ENCODE measurements at regions not wholly inside any gene's neighbourhood (a gene's known extent, or its start where the extent isn't known, plus 50 kb on each side); places are given as distances from the start of the nearest gene placed in this dataset.

DNA sequence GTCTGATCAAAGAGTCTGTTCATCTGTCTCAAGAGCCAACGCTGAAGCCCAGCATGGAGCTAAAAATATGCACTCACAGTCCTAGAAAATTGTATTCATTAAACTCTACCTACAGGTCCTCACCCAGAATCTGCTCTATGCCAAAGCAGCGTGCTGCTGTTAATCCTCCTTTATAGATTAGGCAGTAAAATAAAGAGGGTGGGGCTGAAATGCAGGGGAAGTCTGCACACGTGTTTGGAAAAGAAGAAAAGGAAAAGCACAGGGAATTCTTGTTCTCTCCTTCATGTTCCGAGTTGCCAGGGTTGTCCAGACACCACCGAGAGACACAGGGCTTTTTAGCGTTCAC lies 121.4 kb upstream of the TMEM161B start:
- H3K9me3 ChIP-seq (ENCODE audit: insufficient read depth, low read length, severe bottlenecking), result no peaks in the 10 kb centered on the region
- no peaks in the 10 kb centered on the region for H3K4me1 ChIP-seq (ENCODE audit: insufficient read depth, low read length)
- H4K20me1 ChIP-seq (ENCODE audit: insufficient read depth, low read length), result no peaks in the 10 kb centered on the region
- H3K9ac ChIP-seq (ENCODE audit: low read depth, low read length), result no peak overlapping the region
- H3K27me3 ChIP-seq (ENCODE audit: insufficient read depth, low read length, poor library complexity), result no peaks in the 10 kb centered on the region
- DNase-seq (no peak), ATAC-seq (ENCODE audit: insufficient read depth, low read depth) (no peak)
- no peak overlapping the region for H3K4me2 ChIP-seq (ENCODE audit: insufficient read depth, low read length)
- H3K4me3 ChIP-seq (ENCODE audit: low read depth in 1 of 2, low read length in 2 of 2), result no peak overlapping the region
- H3K36me3 ChIP-seq (ENCODE audit: insufficient read depth, low read length), result no peaks in the 10 kb centered on the region
- H2AFZ ChIP-seq (ENCODE audit: low read depth, low read length), result no peak overlapping the region
- H3K79me2 ChIP-seq (ENCODE audit: insufficient read depth, low read length), result no peaks in the 10 kb centered on the region
- no peak overlapping the region for H3K27ac ChIP-seq (ENCODE audit: low read length)
- TF ChIP-seq CTCF (IDR thresholded peaks at IDR 0.05; ENCODE audit: borderline replicate concordance, extremely low read depth, low read length, poor library complexity, severe bottlenecking) (no peak), EZH2 (IDR thresholded peaks at IDR 0.05; ENCODE audit: borderline replicate concordance, low read depth, low read length, severe bottlenecking) (no peak)

DNA sequence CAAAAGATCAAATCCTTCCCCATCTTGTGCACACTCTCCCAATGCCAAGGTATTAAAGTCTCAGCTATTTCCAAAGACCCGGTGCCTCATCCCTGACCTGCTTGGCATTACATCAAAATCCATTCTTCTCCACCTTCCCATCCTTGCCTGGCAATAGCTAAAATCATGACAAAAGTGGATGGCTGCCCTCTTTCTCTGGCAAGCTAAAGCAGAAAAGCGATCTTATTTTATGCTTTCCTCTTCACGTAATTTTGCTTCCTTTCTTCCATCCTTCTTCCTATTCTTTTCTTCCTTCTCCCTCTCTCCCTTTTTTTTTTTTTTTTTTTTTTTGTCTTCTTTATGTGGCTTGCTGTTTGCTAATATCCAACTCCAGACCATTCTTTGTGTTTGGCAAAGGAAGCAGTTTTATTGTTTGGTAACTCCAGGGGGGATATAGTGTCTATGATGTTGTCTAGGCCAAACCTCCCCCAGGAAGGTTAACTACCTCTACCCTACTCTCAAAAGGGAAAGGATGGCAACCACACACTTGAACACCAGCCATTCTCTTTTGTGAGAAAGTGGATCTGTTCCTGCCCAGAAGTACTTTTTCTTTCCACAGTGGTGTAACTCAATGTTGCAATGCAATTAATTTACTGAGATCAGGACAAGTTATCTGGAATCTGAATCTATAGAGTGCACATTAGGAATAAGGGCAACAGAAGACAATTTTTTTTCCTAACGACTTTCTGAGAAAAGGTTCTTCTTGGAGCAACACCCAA lies 120.9 kb upstream of the TMEM161B start:
- no peak for DNase-seq
- Histone ChIP-seq H3K36me3 (ENCODE audit: insufficient read depth, low read length) (no peaks in the 10 kb centered on the region), H3K9me3 (ENCODE audit: insufficient read depth, low read length, severe bottlenecking) (no peaks in the 10 kb centered on the region), H4K20me1 (ENCODE audit: insufficient read depth, low read length) (no peaks in the 10 kb centered on the region), H3K4me2 (ENCODE audit: insufficient read depth, low read length) (no peak overlapping the region), H3K9ac (ENCODE audit: low read depth, low read length) (no peak overlapping the region), H3K27ac (ENCODE audit: low read length) (no peak overlapping the region), H3K79me2 (ENCODE audit: insufficient read depth, low read length) (no peaks in the 10 kb centered on the region), H3K4me3 (ENCODE audit: low read depth in 1 of 2, low read length in 2 of 2) (no peak overlapping the region), H3K27me3 (ENCODE audit: insufficient read depth, low read length, poor library complexity) (no peaks in the 10 kb centered on the region), H3K4me1 (ENCODE audit: insufficient read depth, low read length) (no peaks in the 10 kb centered on the region), H2AFZ (ENCODE audit: low read depth, low read length) (no peak overlapping the region)
- no peak for ATAC-seq (ENCODE audit: insufficient read depth, low read depth)
- no peak for TF ChIP-seq CTCF (IDR thresholded peaks at IDR 0.05; ENCODE audit: borderline replicate concordance, extremely low read depth, low read length, poor library complexity, severe bottlenecking)
- no peak for TF ChIP-seq EZH2 (IDR thresholded peaks at IDR 0.05; ENCODE audit: borderline replicate concordance, low read depth, low read length, severe bottlenecking)

DNA sequence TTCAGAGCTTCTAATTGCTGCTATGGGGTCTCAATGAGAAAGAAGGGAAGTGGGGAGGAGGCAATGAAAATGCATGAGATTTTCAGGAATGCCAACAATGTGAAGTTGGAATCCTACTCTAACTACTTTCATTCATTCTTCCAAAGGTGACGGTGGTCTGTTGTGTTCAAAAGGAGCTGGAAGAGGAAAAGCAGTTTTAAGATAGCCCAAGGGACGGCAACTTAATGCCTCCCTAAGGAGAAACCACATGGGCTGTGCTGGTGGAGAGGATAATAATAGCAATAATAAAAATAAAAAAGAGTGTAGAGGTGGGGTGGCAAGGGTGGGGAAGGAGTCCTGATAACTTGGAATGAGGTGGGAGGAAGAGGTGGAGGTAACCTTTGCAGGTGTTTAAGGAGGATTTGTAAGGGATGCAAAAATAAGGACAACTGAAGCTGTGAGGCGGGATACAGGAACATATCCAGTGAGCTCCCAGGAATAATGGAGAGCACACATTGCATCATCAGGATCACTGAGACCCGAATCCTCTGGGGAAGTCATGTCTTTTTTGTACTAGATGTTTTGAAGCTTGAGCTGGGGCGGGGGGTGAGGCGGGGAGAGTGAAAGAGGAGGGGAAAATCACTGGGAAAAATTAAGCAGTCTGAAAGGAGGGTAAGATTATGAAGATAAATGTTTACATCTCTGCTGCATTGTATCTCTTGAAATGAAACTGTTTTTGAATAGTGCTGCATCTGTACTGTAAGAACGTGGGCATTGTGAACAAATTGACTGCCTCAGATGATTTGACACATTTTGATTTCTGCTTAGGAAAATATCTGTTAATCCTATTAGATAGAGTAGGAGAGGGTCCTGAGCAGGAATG lies 120.1 kb upstream of the TMEM161B start:
- no peak overlapping the region for H3K4me3 ChIP-seq (ENCODE audit: low read depth in 1 of 2, low read length in 2 of 2)
- no peak overlapping the region for H2AFZ ChIP-seq (ENCODE audit: low read depth, low read length)
- no peak for ATAC-seq (ENCODE audit: insufficient read depth, low read depth)
- no peaks in the 10 kb centered on the region for H3K79me2 ChIP-seq (ENCODE audit: insufficient read depth, low read length)
- no peak overlapping the region for H3K4me2 ChIP-seq (ENCODE audit: insufficient read depth, low read length)
- TF ChIP-seq EZH2 (IDR thresholded peaks at IDR 0.05; ENCODE audit: borderline replicate concordance, low read depth, low read length, severe bottlenecking) (no peak), CTCF (IDR thresholded peaks at IDR 0.05; ENCODE audit: borderline replicate concordance, extremely low read depth, low read length, poor library complexity, severe bottlenecking) (no peak)
- DNase-seq, result no peak
- no peak overlapping the region for H3K9ac ChIP-seq (ENCODE audit: low read depth, low read length)
- no peaks in the 10 kb centered on the region for H3K9me3 ChIP-seq (ENCODE audit: insufficient read depth, low read length, severe bottlenecking)
- no peak overlapping the region for H3K27ac ChIP-seq (ENCODE audit: low read length)
- no peaks in the 10 kb centered on the region for H3K4me1 ChIP-seq (ENCODE audit: insufficient read depth, low read length)
- H4K20me1 ChIP-seq (ENCODE audit: insufficient read depth, low read length), result no peaks in the 10 kb centered on the region
- H3K36me3 ChIP-seq (ENCODE audit: insufficient read depth, low read length), result no peaks in the 10 kb centered on the region
- no peaks in the 10 kb centered on the region for H3K27me3 ChIP-seq (ENCODE audit: insufficient read depth, low read length, poor library complexity)

Measured in DND-41 (cell line).